GM21367 (cell line): ENCODE measurements at regions not wholly inside any gene's neighbourhood (a gene's known extent, or its start where the extent isn't known, plus 50 kb on each side); places are given as distances from the start of the nearest gene placed in this dataset.

Source experiments
- ATAC-seq: cut with Tn5 transposase; IDR thresholded peaks from one replicate; pipeline ENCODE4 v1.9.1; 2021; ENCODE audit not compliant: unreplicated experiment

- no peak for ATAC-seq
Observed at GRCh38 chr2:217062768-217063167, 202.9 kb upstream of the TNP1 start.

- no peak for ATAC-seq
Observed at GRCh38 chr2:217061916-217062505, 202.1 kb upstream of the TNP1 start.

GRCh38 chr2:217060951-217061547 lies 201.2 kb upstream of the TNP1 start:
- no peak for ATAC-seq

- no peak for ATAC-seq
Observed at GRCh38 chr2:217060516-217060915, 200.7 kb upstream of the TNP1 start.

- ATAC-seq: no peak
Observed at GRCh38 chr2:217058791-217059755, 199.2 kb upstream of the TNP1 start.

GRCh38 chr2:217057773-217058172 lies 197.9 kb upstream of the TNP1 start:
- no peak for ATAC-seq

- ATAC-seq: no peak
Observed at GRCh38 chr2:217055624-217056023, 195.8 kb upstream of the TNP1 start.

- no peak for ATAC-seq
Observed at GRCh38 chr2:217054791-217055190, 194.9 kb upstream of the TNP1 start.

GRCh38 chr2:217052856-217053577 lies 193.2 kb upstream of the TNP1 start:
- ATAC-seq: no peak

- ATAC-seq: no peak
Observed at GRCh38 chr2:217051416-217051815, 191.6 kb upstream of the TNP1 start.

- ATAC-seq: no peak
Observed at GRCh38 chr2:217049956-217050355, 190.1 kb upstream of the TNP1 start.

GRCh38 chr2:217049422-217049821 lies 189.6 kb upstream of the TNP1 start:
- ATAC-seq: no peak

GRCh38 chr2:217048730-217049129 lies 188.9 kb upstream of the TNP1 start:
- ATAC-seq: no peak

- no peak for ATAC-seq
Observed at GRCh38 chr2:217047631-217048030, 187.8 kb upstream of the TNP1 start.

- ATAC-seq: no peak
Observed at GRCh38 chr2:217047209-217047608, 187.3 kb upstream of the TNP1 start.

- no peak for ATAC-seq
Observed at GRCh38 chr2:217045700-217046475, 186.0 kb upstream of the TNP1 start.

GRCh38 chr2:217040099-217040498 lies 180.2 kb upstream of the TNP1 start:
- no peak for ATAC-seq

GRCh38 chr2:217038001-217038400 lies 178.1 kb upstream of the TNP1 start:
- ATAC-seq: no peak

GRCh38 chr2:217037353-217037752 lies 177.5 kb upstream of the TNP1 start:
- no peak for ATAC-seq

GRCh38 chr2:217035967-217036366 lies 176.1 kb upstream of the TNP1 start:
- ATAC-seq: no peak

GRCh38 chr2:217033186-217033585 lies 173.3 kb upstream of the TNP1 start:
- ATAC-seq: no peak
